ENCODE measurements at regions not wholly inside any gene's neighbourhood (a gene's known extent, or its start where the extent isn't known, plus 50 kb on each side); places are given as distances from the start of the nearest gene placed in this dataset.
A peak's percentile ranks its signal among the peaks of the same experiment; 100 is the strongest.

DNA sequence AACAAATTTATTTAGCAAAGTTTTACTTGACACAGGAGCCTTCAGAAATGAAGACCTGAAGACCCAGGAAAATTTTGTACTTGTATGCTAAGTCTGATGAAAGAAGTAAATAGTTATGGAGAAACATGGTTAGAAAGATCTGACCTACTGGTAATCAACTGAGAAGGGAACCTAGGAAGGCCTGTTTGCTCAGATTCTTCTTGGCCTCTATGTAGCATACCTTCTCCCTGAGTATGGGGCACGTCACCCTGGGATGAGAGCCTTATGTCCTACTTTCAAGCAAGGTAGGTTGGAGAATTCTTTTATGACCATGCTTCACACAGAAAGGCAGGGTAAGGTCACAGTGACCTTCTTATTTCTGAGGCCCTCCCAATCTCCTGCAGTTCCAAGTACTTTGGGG, 178.6 kb upstream of the CREB1 start:
- ATAC-seq (no peak), DNase-seq (ENCODE audit: low read depth, low spot score) (no peak), FAIRE-seq (no peak)
- H3K79me2 ChIP-seq (ENCODE audit: control insufficient read depth, insufficient read depth, low read length): no peaks in the 10 kb centered on the region
- in situ Hi-C loops (cut with MboI) (no loop called here), intact Hi-C loops (cut with micrococcal nuclease; ENCODE audit: unreplicated experiment) (loop anchor here (10.0 kb wide), 1 partner anchor 546 kb away; no protein-coding TSS in a partner anchor)
- no peak overlapping the region for H3K4me3 ChIP-seq
- H3K4me2 ChIP-seq (ENCODE audit: control insufficient read depth, insufficient read depth): no peak overlapping the region
- H2AFZ ChIP-seq (ENCODE audit: control insufficient read depth, low read depth, low read length): no peak overlapping the region
- 31% methylated on average over 1 of the region's 1 CpG for WGBS (ENCODE audit: insufficient coverage, insufficient replicate concordance, low lambda C conversion rate, missing lambda C conversion rate)
- ChIA-PET POLR2A (no interaction called here), RAD21 (ENCODE audit: unreplicated experiment) (interaction anchor here (1.8 kb wide), 1 partner anchor 187 kb away, joined by 4 read pairs; no protein-coding TSS in a partner anchor), CTCF (interaction anchor here (1.0 kb wide), 1 partner anchor 89 kb away, joined by 3 read pairs; no protein-coding TSS in a partner anchor), SMC1A (ENCODE audit: uncharacterized antibody, unreplicated experiment) (no interaction called here)
- H3K27ac ChIP-seq (ENCODE audit: control insufficient read depth, insufficient read depth): no peak overlapping the region
- H4K20me1 ChIP-seq (ENCODE audit: control insufficient read depth, insufficient read depth): no peaks in the 10 kb centered on the region
- no peak overlapping the region for H3K9ac ChIP-seq (ENCODE audit: control insufficient read depth, insufficient read depth, low read length)
- TF ChIP-seq SMAD1 (IDR thresholded peaks at IDR 0.05; ENCODE audit: low read depth, partially characterized antibody) (no peak), NR2C1 (IDR thresholded peaks at IDR 0.05) (no peak), SMAD5 (IDR thresholded peaks at IDR 0.05; ENCODE audit: low read depth) (no peak), RAD51 (IDR thresholded peaks at IDR 0.05) (no peak), FOS (IDR thresholded peaks at IDR 0.05; ENCODE audit: borderline replicate concordance, extremely low read depth, insufficient read length) (no peak)
- H3K4me1 ChIP-seq (ENCODE audit: control insufficient read depth, insufficient read depth, low read length): peaks cover 7% of the 10 kb centered on the region; the same call in 1 of the 2 replicates
- BruUV-seq (replicated peaks): no TSS peak
- no peaks in the 10 kb centered on the region for H3K27me3 ChIP-seq (replicated peaks in 1 of 2; ENCODE audit: control insufficient read depth in 2 of 2, insufficient read depth in 2 of 2, low read length in 1 of 2)
- H3K9me3 ChIP-seq (replicated peaks; ENCODE audit: control insufficient read depth, insufficient read depth, low read length): no peaks in the 10 kb centered on the region
- H3K36me3 ChIP-seq (ENCODE audit: control insufficient read depth in 2 of 2, insufficient read depth in 2 of 2, low read length in 1 of 2): no peaks in the 10 kb centered on the region

DNA sequence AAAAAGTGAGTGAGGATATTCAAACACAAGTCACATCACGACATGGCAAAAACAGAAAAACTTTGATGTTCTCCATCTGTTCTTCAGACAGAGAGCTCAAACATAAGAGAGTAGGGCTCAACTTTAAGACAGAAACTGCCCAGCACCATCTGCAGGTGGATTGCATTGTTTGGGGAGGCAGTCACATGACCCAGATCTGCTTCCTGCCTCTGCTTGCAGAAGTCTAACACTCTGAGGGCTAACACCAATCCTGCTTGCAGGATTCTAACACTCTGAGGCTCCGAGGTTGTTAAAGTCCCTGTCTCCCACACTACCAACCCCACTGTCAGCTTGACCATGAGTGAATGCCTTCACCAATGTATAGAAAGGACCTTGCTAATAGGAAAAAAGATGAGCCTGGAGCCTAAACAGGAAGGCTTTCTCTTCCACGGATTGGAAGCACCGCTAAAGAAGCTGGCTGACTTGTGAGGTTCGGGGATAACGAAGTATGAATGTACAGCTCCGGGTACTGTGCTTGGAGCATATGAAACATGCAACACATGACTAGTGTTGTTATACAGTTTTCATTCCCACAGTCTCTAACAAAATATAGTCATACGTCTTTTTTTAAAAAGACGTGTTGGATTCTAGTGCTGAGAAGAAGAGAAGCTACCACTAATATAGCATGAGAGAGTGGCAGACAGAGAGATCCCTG, 176.6 kb upstream of the CREB1 start:
- H3K9ac ChIP-seq (ENCODE audit: control insufficient read depth, insufficient read depth, low read length): no peak overlapping the region
- H3K4me2 ChIP-seq (ENCODE audit: control insufficient read depth, insufficient read depth): no peak overlapping the region
- H3K36me3 ChIP-seq (ENCODE audit: control insufficient read depth in 2 of 2, insufficient read depth in 2 of 2, low read length in 1 of 2): no peaks in the 10 kb centered on the region
- in situ Hi-C loops (cut with MboI): no loop called here
- H2AFZ ChIP-seq (ENCODE audit: control insufficient read depth, low read depth, low read length): peak overlapping the region; percentile 61
- no TSS peak for BruUV-seq (replicated peaks)
- H4K20me1 ChIP-seq (ENCODE audit: control insufficient read depth, insufficient read depth): no peaks in the 10 kb centered on the region
- 93% methylated on average over 9 of the region's 9 CpGs for WGBS (ENCODE audit: insufficient coverage, insufficient replicate concordance, low lambda C conversion rate, missing lambda C conversion rate)
- ChIA-PET SMC1A (ENCODE audit: uncharacterized antibody, unreplicated experiment) (interaction anchor here (0.8 to 3.3 kb wide), 21 partner anchors 9 to 657 kb away, joined by 3 to 22 read pairs (median 4); no protein-coding TSS in a partner anchor), CTCF (interaction anchor here (0.8 to 2.0 kb wide), 12 partner anchors 9 to 307 kb away, joined by 3 to 7 read pairs (median 5); no protein-coding TSS in a partner anchor), RAD21 (ENCODE audit: unreplicated experiment) (interaction anchor here (0.8 to 2.2 kb wide), 15 partner anchors 8 to 553 kb away, joined by 3 to 7 read pairs (median 4); no protein-coding TSS in a partner anchor), POLR2A (interaction anchor here (1.4 kb wide), 1 partner anchor 21 kb away, joined by 3 read pairs; no protein-coding TSS in a partner anchor)
- no peaks in the 10 kb centered on the region for H3K79me2 ChIP-seq (ENCODE audit: control insufficient read depth, insufficient read depth, low read length)
- peak; percentile 62 for FAIRE-seq
- no peak overlapping the region for H3K27ac ChIP-seq (ENCODE audit: control insufficient read depth, insufficient read depth)
- intact Hi-C loops (cut with micrococcal nuclease; ENCODE audit: unreplicated experiment): loop anchor here (10.0 kb wide), 1 partner anchor 548 kb away; no protein-coding TSS in a partner anchor
- H3K4me3 ChIP-seq: no peak overlapping the region
- no peaks in the 10 kb centered on the region for H3K9me3 ChIP-seq (replicated peaks; ENCODE audit: control insufficient read depth, insufficient read depth, low read length)
- DNase-seq (ENCODE audit: low read depth, low spot score): no peak
- peak; percentile 90 for ATAC-seq
- peaks cover 7% of the 10 kb centered on the region; the same call in 1 of the 2 replicates for H3K4me1 ChIP-seq (ENCODE audit: control insufficient read depth, insufficient read depth, low read length)
- no peaks in the 10 kb centered on the region for H3K27me3 ChIP-seq (replicated peaks in 1 of 2; ENCODE audit: control insufficient read depth in 2 of 2, insufficient read depth in 2 of 2, low read length in 1 of 2)
- no peak for TF ChIP-seq EED (IDR thresholded peaks at IDR 0.05; ENCODE audit: low read depth)
- TF ChIP-seq, protein P1, sequence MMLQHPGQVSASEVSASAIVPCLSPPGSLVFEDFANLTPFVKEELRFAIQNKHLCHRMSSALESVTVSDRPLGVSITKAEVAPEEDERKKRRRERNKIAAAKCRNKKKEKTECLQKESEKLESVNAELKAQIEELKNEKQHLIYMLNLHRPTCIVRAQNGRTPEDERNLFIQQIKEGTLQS (IDR thresholded peaks at IDR 0.05; ENCODE audit: borderline replicate concordance, extremely low read depth, low read depth, low read length): 0 out of 2 replicates have a peak, but pooled peaks have one; percentile 26
- TF ChIP-seq CEBPB (IDR thresholded peaks at IDR 0.05; ENCODE audit: borderline replicate concordance in 1 of 2, low read depth in 2 of 2, low read length in 2 of 2): no peak
- no peak for TF ChIP-seq ESRRA (IDR thresholded peaks at IDR 0.05; ENCODE audit: low read length)
- TF ChIP-seq, protein P2, sequence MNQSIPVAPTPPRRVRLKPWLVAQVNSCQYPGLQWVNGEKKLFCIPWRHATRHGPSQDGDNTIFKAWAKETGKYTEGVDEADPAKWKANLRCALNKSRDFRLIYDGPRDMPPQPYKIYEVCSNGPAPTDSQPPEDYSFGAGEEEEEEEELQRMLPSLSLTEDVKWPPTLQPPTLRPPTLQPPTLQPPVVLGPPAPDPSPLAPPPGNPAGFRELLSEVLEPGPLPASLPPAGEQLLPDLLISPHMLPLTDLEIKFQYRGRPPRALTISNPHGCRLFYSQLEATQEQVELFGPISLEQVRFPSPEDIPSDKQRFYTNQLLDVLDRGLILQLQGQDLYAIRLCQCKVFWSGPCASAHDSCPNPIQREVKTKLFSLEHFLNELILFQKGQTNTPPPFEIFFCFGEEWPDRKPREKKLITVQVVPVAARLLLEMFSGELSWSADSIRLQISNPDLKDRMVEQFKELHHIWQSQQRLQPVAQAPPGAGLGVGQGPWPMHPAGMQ (IDR thresholded peaks at IDR 0.05; ENCODE audit: borderline replicate concordance): no peak
- TF ChIP-seq, protein P3, sequence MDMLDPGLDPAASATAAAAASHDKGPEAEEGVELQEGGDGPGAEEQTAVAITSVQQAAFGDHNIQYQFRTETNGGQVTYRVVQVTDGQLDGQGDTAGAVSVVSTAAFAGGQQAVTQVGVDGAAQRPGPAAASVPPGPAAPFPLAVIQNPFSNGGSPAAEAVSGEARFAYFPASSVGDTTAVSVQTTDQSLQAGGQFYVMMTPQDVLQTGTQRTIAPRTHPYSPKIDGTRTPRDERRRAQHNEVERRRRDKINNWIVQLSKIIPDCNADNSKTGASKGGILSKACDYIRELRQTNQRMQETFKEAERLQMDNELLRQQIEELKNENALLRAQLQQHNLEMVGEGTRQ (IDR thresholded peaks at IDR 0.05; ENCODE audit: borderline replicate concordance, low read depth, low read length): peak; percentile 44; the same call in 1 of the 2 replicates
- TF ChIP-seq WRNIP1 (IDR thresholded peaks at IDR 0.05; ENCODE audit: borderline replicate concordance, low read depth, low read length): no peak
- TF ChIP-seq RAD21 (IDR thresholded peaks at IDR 0.05; ENCODE audit: insufficient read depth, low read depth, low read length): peak; percentile 55

Data from GM12878 (cell line).